Vagina (tissue), 2 donors: ENCODE measurements at regions not wholly inside any gene's neighbourhood (a gene's known extent, or its start where the extent isn't known, plus 50 kb on each side); places are given as distances from the start of the nearest gene placed in this dataset.

Experiments used
- DNase-seq, 2 donors: peaks; one replicate each; pipeline ENCODE4 v3.0.0-alpha.2; 2017; ENCODE audit errors: extremely low spot score in 2 of 2
- H3K27ac ChIP-seq: fragments of 200-600 bp; sonication (generic); one replicate; pipeline ENCODE4 v1.5.1; 2019
- H3K27me3 ChIP-seq: fragments of 200-600 bp; sonication (generic); one replicate; pipeline ENCODE4 v1.5.1; 2019
- H3K36me3 ChIP-seq, 2 donors: fragments of 200-600 bp; sonication (generic); one replicate each; pipeline ENCODE4 v1.5.1; 2017 to 2019
- H3K4me1 ChIP-seq: fragments of 200-600 bp; sonication (generic); one replicate; pipeline ENCODE4 v1.5.1; 2019
- H3K4me3 ChIP-seq, 2 donors: fragments of 200-600 bp; sonication (generic); 1 replicate in 1 of 2; 2 replicates in 1 of 2; pipeline ENCODE4 v1.5.1; 2016 to 2019
- H3K9me3 ChIP-seq: fragments of 200-600 bp; sonication (generic); one replicate; pipeline ENCODE4 v1.5.1; 2019
- POLR2A ChIP-seq, 2 donors: fragments of 450-650 bp; IDR thresholded peaks; one replicate each; pipeline ENCODE4 v1.6.1; 2017; ENCODE audit warnings: antibody characterized with exemption in 2 of 2, mild to moderate bottlenecking in 2 of 2, moderate library complexity in 2 of 2
- POLR2AphosphoS5 ChIP-seq, 2 donors: sonication (generic); formaldehyde crosslinking; IDR thresholded peaks; one replicate each; pipeline ENCODE4 v1.9.0; 2017; ENCODE audit warnings: antibody characterized with exemption in 2 of 2, mild to moderate bottlenecking in 2 of 2, low read depth in 1 of 2; ENCODE audit not compliant: insufficient read depth in 1 of 2
- intact Hi-C: fragments of 100-400 bp; cut with DNase I; formaldehyde crosslinking; loops from one replicate; pipeline ENCODE4 v1.15.1; 2023
- TF ChIP-seq, protein P1 (sequence below), 3 experiments: fragments of 450-650 bp in 2 of 3; fragments of 200-600 bp in 1 of 3; sonication (generic) in 1 of 3; IDR thresholded peaks; one replicate each; pipeline ENCODE4 v1.5.1; 2017 to 2019; ENCODE audit warnings: antibody characterized with exemption in 3 of 3, mild to moderate bottlenecking in 2 of 3, moderate library complexity in 2 of 3

DNA sequence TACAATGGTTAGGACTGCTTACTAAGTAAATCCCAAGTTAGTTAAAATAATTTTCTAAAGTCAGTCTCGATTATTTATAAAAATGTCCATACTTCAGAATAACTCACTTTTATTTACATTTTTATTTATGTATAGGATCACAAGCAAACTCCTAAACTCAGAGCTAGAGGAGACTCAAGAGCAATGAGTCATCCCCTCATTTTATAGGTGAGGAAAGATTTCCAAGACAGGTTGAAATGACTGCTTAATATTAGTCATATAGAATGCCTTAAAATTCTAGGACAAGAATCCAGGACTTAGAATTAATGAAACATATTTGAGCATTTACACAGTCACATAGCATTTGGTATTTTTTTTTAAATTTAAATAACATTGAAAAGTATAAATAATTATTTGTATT is 983.8 kb downstream of the SI start:
- Histone ChIP-seq H3K36me3 (no peaks in the 10 kb centered on the region), H3K4me3 (no peak overlapping the region), H3K27ac (no peak overlapping the region), H3K9me3 (no peaks in the 10 kb centered on the region), H3K4me1 (no peaks in the 10 kb centered on the region), H3K27me3 (no peaks in the 10 kb centered on the region)
- no peak for TF ChIP-seq POLR2AphosphoS5 (IDR thresholded peaks at IDR 0.05; ENCODE audit: insufficient read depth in 1 of 2, low read depth in 1 of 2)
- intact Hi-C loops: no loop called here
- DNase-seq: no peak

DNA sequence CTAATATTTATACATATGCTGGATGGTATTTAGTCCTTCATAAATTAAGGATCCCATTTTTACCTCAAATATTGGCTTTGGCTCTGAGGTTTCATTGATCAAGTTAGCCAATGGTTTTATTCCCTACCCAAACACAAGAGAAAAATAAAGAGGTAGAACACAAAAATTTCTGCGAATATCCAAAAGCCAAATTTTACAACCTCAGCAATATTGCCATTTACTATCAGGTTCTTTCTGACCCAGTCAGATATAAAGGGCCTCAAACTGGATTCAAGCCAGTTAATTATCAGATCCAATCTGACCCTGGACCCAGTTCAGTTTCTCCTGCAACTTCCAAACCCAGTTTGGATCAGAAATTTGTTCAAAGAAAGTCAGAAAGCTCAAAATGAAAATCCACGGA is 998.1 kb downstream of the SI start:
- Histone ChIP-seq H3K36me3 (no peaks in the 10 kb centered on the region), H3K9me3 (no peaks in the 10 kb centered on the region), H3K27ac (no peak overlapping the region), H3K4me3 (no peak overlapping the region), H3K27me3 (no peaks in the 10 kb centered on the region), H3K4me1 (no peaks in the 10 kb centered on the region)
- intact Hi-C loops: no loop called here
- DNase-seq: no peak
- TF ChIP-seq POLR2A (IDR thresholded peaks at IDR 0.05) (no peak), POLR2AphosphoS5 (IDR thresholded peaks at IDR 0.05; ENCODE audit: insufficient read depth in 1 of 2, low read depth in 1 of 2) (no peak)
- TF ChIP-seq, protein P1, sequence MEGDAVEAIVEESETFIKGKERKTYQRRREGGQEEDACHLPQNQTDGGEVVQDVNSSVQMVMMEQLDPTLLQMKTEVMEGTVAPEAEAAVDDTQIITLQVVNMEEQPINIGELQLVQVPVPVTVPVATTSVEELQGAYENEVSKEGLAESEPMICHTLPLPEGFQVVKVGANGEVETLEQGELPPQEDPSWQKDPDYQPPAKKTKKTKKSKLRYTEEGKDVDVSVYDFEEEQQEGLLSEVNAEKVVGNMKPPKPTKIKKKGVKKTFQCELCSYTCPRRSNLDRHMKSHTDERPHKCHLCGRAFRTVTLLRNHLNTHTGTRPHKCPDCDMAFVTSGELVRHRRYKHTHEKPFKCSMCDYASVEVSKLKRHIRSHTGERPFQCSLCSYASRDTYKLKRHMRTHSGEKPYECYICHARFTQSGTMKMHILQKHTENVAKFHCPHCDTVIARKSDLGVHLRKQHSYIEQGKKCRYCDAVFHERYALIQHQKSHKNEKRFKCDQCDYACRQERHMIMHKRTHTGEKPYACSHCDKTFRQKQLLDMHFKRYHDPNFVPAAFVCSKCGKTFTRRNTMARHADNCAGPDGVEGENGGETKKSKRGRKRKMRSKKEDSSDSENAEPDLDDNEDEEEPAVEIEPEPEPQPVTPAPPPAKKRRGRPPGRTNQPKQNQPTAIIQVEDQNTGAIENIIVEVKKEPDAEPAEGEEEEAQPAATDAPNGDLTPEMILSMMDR (IDR thresholded peaks at IDR 0.05): no peak

DNA sequence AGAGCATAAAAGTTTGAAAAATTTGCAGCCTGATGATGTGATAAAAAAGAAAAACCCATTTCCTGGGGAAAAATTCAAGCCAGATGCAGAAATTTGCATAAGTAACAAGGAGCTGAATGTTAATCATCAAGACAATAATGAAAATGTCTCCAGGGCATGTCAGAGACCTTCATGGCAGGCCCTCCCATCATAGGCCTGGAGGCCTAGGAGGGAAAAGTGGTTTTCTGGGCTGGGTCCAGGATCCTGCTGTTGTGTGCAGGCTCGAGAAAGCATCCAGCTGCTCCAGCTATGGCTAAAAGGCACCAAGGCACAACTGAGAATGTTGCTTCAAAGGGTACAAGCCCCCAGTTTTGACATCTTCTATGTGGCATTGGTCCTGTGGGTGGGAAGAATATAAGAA is 1014.0 kb downstream of the SI start:
- Histone ChIP-seq H3K27me3 (no peaks in the 10 kb centered on the region), H3K27ac (no peak overlapping the region), H3K36me3 (no peaks in the 10 kb centered on the region), H3K4me1 (no peaks in the 10 kb centered on the region), H3K9me3 (no peaks in the 10 kb centered on the region), H3K4me3 (no peak overlapping the region)
- intact Hi-C loops: no loop called here
- TF ChIP-seq POLR2AphosphoS5 (IDR thresholded peaks at IDR 0.05; ENCODE audit: insufficient read depth in 1 of 2, low read depth in 1 of 2): no peak
- no peak for TF ChIP-seq POLR2A (IDR thresholded peaks at IDR 0.05)
- TF ChIP-seq, protein P1 (IDR thresholded peaks at IDR 0.05): no peak
- no peak for DNase-seq

DNA sequence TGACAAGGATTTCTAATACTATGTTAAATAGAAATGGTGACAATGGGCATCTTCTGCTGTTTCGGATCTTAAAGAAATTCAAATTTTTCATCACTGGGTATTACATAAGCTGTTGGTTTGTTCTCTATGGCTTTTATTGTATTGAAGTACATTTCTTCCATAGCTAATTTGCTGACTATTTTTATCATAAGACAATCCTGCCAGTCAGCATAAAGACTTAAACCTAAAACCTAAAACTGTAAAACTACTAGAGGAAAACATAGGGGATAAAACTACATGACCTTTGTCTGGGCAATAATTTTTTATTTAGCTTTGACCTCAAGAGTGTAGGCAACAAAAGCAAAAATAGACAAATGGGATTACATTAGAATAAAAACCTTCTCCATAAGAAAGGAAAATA is 1017.4 kb downstream of the SI start:
- H3K27ac ChIP-seq: no peak overlapping the region
- H3K4me3 ChIP-seq: no peak overlapping the region
- H3K27me3 ChIP-seq: no peaks in the 10 kb centered on the region
- no peaks in the 10 kb centered on the region for H3K36me3 ChIP-seq
- H3K4me1 ChIP-seq: no peaks in the 10 kb centered on the region
- TF ChIP-seq POLR2AphosphoS5 (IDR thresholded peaks at IDR 0.05; ENCODE audit: insufficient read depth in 1 of 2, low read depth in 1 of 2) (no peak), POLR2A (IDR thresholded peaks at IDR 0.05) (no peak)
- TF ChIP-seq, protein P1 (IDR thresholded peaks at IDR 0.05): no peak
- DNase-seq: no peak
- intact Hi-C loops: no loop called here
- no peaks in the 10 kb centered on the region for H3K9me3 ChIP-seq

DNA sequence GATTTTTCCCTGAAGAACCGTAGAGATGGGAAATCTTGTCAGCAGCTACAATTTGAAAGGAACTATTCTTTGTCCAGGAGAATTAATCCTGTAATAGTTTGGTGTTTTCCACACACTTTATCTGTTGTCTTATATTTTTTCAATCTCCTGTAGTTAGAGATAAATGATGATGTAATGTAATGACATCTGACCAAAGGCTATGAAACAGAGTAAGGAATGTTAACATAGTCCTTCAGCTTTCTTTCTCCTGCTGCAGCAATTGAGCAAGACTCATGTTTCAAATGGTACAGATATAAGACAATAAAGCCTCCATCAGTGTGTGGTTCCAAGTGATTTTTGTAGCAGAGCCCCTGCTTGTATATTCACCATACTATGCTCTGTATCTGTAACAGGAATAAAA is 1028.4 kb downstream of the SI start:
- Histone ChIP-seq H3K9me3 (no peaks in the 10 kb centered on the region), H3K27ac (no peak overlapping the region), H3K27me3 (no peaks in the 10 kb centered on the region), H3K4me3 (no peak overlapping the region), H3K36me3 (no peaks in the 10 kb centered on the region), H3K4me1 (no peaks in the 10 kb centered on the region)
- TF ChIP-seq POLR2A (IDR thresholded peaks at IDR 0.05) (no peak), POLR2AphosphoS5 (IDR thresholded peaks at IDR 0.05; ENCODE audit: insufficient read depth in 1 of 2, low read depth in 1 of 2) (no peak)
- TF ChIP-seq, protein P1 (IDR thresholded peaks at IDR 0.05): no peak
- intact Hi-C loops: no loop called here
- no peak for DNase-seq

DNA sequence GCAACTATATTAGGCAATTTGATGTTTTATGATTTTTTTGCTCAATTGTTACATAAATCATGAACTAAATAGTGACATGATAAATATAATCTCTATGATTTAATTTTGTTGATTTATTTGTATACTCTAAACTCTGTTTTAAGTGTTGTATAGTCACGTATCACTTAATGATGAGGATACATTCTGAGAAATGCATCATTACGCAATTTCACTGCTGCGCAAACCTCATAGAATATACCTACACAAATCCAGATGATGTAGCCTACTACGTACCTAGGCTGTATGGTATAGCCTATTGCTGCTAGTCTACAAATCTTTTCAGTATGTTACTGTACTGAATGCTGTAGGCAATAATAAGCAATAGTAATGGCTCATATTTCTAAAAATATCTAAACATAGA is 1029.8 kb downstream of the SI start:
- TF ChIP-seq, protein P1 (IDR thresholded peaks at IDR 0.05): no peak
- no peak for TF ChIP-seq POLR2AphosphoS5 (IDR thresholded peaks at IDR 0.05; ENCODE audit: insufficient read depth in 1 of 2, low read depth in 1 of 2)
- TF ChIP-seq POLR2A (IDR thresholded peaks at IDR 0.05): no peak
- no peaks in the 10 kb centered on the region for H3K36me3 ChIP-seq
- no peaks in the 10 kb centered on the region for H3K9me3 ChIP-seq
- no peak overlapping the region for H3K27ac ChIP-seq
- H3K4me3 ChIP-seq: no peak overlapping the region
- no peaks in the 10 kb centered on the region for H3K4me1 ChIP-seq
- H3K27me3 ChIP-seq: no peaks in the 10 kb centered on the region
- intact Hi-C loops: no loop called here
- DNase-seq: no peak
